ENCODE measurements at regions not wholly inside any gene's neighbourhood (a gene's known extent, or its start where the extent isn't known, plus 50 kb on each side); places are given as distances from the start of the nearest gene placed in this dataset.

DNA sequence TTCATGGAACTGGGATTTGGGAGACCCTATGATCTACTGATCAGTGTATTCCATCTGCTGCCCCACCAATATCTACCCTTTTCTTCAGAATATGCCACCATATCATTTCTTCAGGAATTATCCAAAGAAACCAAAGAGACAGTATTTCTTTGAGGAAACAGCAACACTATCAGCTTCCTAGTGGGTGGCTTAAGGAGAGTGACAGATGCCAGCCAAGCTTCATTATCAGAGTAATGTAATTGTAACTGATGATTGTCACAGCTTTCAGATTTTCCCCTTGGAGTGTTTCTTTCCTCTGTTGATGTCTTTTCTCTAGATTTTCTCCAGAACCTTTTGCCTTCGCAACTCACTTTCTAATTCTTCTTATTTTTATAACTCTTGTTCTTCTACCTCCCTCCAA, 934.4 kb upstream of the LRRN3 start:
- H4K20me1 ChIP-seq (ENCODE audit: insufficient read depth, low read length) = no peaks in the 10 kb centered on the region
- TF ChIP-seq EZH2 (optimal IDR thresholded peaks at IDR 0.05; ENCODE audit: low read depth, low read length) (no peak), EZH2phosphoT487 (IDR thresholded peaks at IDR 0.05; ENCODE audit: low read length) (no peak)
- TF ChIP-seq, protein P1, sequence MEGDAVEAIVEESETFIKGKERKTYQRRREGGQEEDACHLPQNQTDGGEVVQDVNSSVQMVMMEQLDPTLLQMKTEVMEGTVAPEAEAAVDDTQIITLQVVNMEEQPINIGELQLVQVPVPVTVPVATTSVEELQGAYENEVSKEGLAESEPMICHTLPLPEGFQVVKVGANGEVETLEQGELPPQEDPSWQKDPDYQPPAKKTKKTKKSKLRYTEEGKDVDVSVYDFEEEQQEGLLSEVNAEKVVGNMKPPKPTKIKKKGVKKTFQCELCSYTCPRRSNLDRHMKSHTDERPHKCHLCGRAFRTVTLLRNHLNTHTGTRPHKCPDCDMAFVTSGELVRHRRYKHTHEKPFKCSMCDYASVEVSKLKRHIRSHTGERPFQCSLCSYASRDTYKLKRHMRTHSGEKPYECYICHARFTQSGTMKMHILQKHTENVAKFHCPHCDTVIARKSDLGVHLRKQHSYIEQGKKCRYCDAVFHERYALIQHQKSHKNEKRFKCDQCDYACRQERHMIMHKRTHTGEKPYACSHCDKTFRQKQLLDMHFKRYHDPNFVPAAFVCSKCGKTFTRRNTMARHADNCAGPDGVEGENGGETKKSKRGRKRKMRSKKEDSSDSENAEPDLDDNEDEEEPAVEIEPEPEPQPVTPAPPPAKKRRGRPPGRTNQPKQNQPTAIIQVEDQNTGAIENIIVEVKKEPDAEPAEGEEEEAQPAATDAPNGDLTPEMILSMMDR (IDR thresholded peaks at IDR 0.05; ENCODE audit: low read length) = no peak
- H3K4me3 ChIP-seq (ENCODE audit: low read length) = no peak overlapping the region
- no peak for DNase-seq
- no peaks in the 10 kb centered on the region for H3K9me3 ChIP-seq (replicated peaks; ENCODE audit: insufficient read depth, low read length)
- H3K4me2 ChIP-seq (ENCODE audit: low read depth, low read length) = no peak overlapping the region
- H3K27me3 ChIP-seq (replicated peaks; ENCODE audit: insufficient read depth, low read length) = no peaks in the 10 kb centered on the region
- H3K9ac ChIP-seq (ENCODE audit: low read length) = no peak overlapping the region
- no peaks in the 10 kb centered on the region for H3K4me1 ChIP-seq (ENCODE audit: low read length)
- no peaks in the 10 kb centered on the region for H3K9me2 ChIP-seq (replicated peaks; ENCODE audit: insufficient read depth, low read length)
- H3K36me3 ChIP-seq (replicated peaks; ENCODE audit: insufficient read depth, low read length) = no peaks in the 10 kb centered on the region
- no peaks in the 10 kb centered on the region for H3K79me2 ChIP-seq (ENCODE audit: low read length)
- H3K27ac ChIP-seq (ENCODE audit: low read length) = no peak overlapping the region
- no peaks in the 10 kb centered on the region for H3F3A ChIP-seq (ENCODE audit: insufficient read depth, low read length)
- no peak overlapping the region for H2AFZ ChIP-seq (ENCODE audit: low read length)

DNA sequence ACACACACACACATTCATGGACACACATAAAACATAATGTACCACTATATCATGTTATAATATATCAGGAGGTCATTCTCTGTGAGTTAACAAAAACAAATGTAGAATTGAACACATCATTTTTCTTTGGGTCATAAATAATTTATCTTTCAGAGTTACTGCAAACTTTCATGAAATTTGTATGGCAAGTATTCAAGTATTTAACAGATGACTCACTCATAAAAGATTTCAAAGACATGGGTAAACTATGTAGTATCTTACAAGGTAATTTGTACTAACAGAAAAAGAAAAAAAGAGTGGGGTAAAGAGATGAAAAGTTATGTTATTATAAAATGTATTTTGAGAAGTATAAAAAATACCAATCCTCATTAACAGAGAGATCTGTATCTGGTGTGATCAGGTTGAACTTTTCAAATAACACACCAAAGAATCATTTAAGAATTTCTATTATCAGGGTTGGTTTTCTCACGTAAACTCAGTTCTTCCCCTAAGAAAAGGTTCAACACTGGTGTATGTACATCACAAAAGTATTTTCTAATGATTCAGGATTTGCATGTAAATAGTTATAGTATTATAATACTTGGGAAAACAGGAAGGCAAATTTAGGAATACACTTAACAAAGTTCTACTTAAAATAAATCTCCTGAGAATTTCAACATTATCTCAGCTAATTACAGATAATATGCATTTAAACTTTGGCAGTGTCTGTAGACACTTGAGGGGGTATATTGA, 933.1 kb upstream of the LRRN3 start:
- H3K9ac ChIP-seq (ENCODE audit: low read length) = no peak overlapping the region
- H3K27ac ChIP-seq (ENCODE audit: low read length) = no peak overlapping the region
- H3F3A ChIP-seq (ENCODE audit: insufficient read depth, low read length) = no peaks in the 10 kb centered on the region
- no peak for DNase-seq
- no peak overlapping the region for H3K4me2 ChIP-seq (ENCODE audit: low read depth, low read length)
- no peaks in the 10 kb centered on the region for H3K9me2 ChIP-seq (replicated peaks; ENCODE audit: insufficient read depth, low read length)
- no peaks in the 10 kb centered on the region for H3K36me3 ChIP-seq (replicated peaks; ENCODE audit: insufficient read depth, low read length)
- TF ChIP-seq EZH2phosphoT487 (IDR thresholded peaks at IDR 0.05; ENCODE audit: low read length) (no peak), EZH2 (optimal IDR thresholded peaks at IDR 0.05; ENCODE audit: low read depth, low read length) (no peak)
- TF ChIP-seq, protein P1 (IDR thresholded peaks at IDR 0.05; ENCODE audit: low read length) = no peak
- H3K27me3 ChIP-seq (replicated peaks; ENCODE audit: insufficient read depth, low read length) = no peaks in the 10 kb centered on the region
- no peak overlapping the region for H2AFZ ChIP-seq (ENCODE audit: low read length)
- H3K79me2 ChIP-seq (ENCODE audit: low read length) = no peaks in the 10 kb centered on the region
- no peaks in the 10 kb centered on the region for H3K9me3 ChIP-seq (replicated peaks; ENCODE audit: insufficient read depth, low read length)
- no peaks in the 10 kb centered on the region for H4K20me1 ChIP-seq (ENCODE audit: insufficient read depth, low read length)
- no peaks in the 10 kb centered on the region for H3K4me1 ChIP-seq (ENCODE audit: low read length)
- H3K4me3 ChIP-seq (ENCODE audit: low read length) = no peak overlapping the region

DNA sequence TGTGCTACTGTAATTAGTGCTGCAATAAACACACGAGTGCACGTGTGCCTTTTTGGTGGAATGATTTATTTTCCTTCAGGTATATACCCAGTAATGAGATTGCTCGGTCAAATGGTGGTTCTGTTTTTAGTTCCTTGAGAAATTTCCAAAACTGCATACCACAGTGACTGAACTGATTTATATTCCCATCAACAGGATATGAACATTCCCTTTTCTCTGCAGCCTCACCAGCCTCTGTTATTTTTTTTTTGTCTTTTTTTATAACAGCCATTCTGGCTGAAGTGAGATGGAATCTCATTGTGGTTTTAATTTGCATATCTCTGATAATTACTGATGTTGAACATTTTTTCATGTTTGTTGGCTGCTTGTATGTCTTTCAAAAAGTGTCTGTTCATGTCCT, 922.9 kb upstream of the LRRN3 start:
- Histone ChIP-seq H3K36me3 (replicated peaks; ENCODE audit: insufficient read depth, low read length) (no peaks in the 10 kb centered on the region), H3K9me3 (replicated peaks; ENCODE audit: insufficient read depth, low read length) (no peaks in the 10 kb centered on the region), H3K27ac (ENCODE audit: low read length) (no peak overlapping the region), H3K79me2 (ENCODE audit: low read length) (no peaks in the 10 kb centered on the region), H4K20me1 (ENCODE audit: insufficient read depth, low read length) (no peaks in the 10 kb centered on the region), H3K4me3 (ENCODE audit: low read length) (no peak overlapping the region), H3F3A (ENCODE audit: insufficient read depth, low read length) (no peaks in the 10 kb centered on the region), H2AFZ (ENCODE audit: low read length) (no peak overlapping the region), H3K9ac (ENCODE audit: low read length) (no peak overlapping the region), H3K4me2 (ENCODE audit: low read depth, low read length) (no peak overlapping the region), H3K9me2 (replicated peaks; ENCODE audit: insufficient read depth, low read length) (no peaks in the 10 kb centered on the region), H3K4me1 (ENCODE audit: low read length) (no peaks in the 10 kb centered on the region), H3K27me3 (replicated peaks; ENCODE audit: insufficient read depth, low read length) (no peaks in the 10 kb centered on the region)
- TF ChIP-seq EZH2phosphoT487 (IDR thresholded peaks at IDR 0.05; ENCODE audit: low read length) (no peak), EZH2 (optimal IDR thresholded peaks at IDR 0.05; ENCODE audit: low read depth, low read length) (no peak)
- TF ChIP-seq, protein P1 (IDR thresholded peaks at IDR 0.05; ENCODE audit: low read length) = no peak
- DNase-seq = no peak

Data from MM.1S (cell line).